A549 (cell line): ENCODE measurements at regions not wholly inside any gene's neighbourhood (a gene's known extent, or its start where the extent isn't known, plus 50 kb on each side); places are given as distances from the start of the nearest gene placed in this dataset.

ENCODE experiments used
- ATAC-seq, 2 experiments: fragments of 200-7000 bp in 1 of 2; fragments of >200 bp in 1 of 2; cut with Nextera tagmentation in 1 of 2; cut with Tn5 transposase in 1 of 2; 3 replicates each; pipeline versions ENCODE4 v1.8.0 to v1.9.1; 2018 to 2020; ENCODE audit warnings: mild to moderate bottlenecking in 1 of 2, moderate library complexity in 1 of 2
- CTCF ChIA-PET: fragments of 300-600 bp; sonication (Branson Sonifier 250); formaldehyde crosslinking; extraction: SDS; loops from one replicate; lab custom pipeline; 2021; ENCODE audit warnings: antibody characterized with exemption, inconsistent platforms; lab: Yijun Ruan, JAX
- POLR2A ChIA-PET: fragments of 350-600 bp; formaldehyde crosslinking; extraction: SDS; loops from one replicate; lab custom pipeline; 2021; ENCODE audit warnings: antibody characterized with exemption, inconsistent platforms; lab: Yijun Ruan, JAX
- DNase-seq, 2 experiments: peaks; one replicate each; pipeline versions ENCODE4 v3.0.0 to v3.0.0-alpha.2; 2011 to 2016; ENCODE audit warnings: low read depth in 1 of 2, low spot score in 1 of 2
- FAIRE-seq: peaks from 2 replicates; lab custom pipeline; 2011; peaks lifted over from hg19 to GRCh38; lab: Jason Lieb, UNC
- H3K27ac ChIP-seq, 2 experiments: fragments of >200 bp; sonication (Bioruptor Twin); formaldehyde crosslinking; 3 replicates each; pipeline ENCODE4 v1.5.1; 2016 to 2017
- H3K4me1 ChIP-seq: fragments of >200 bp; sonication (Bioruptor Twin); formaldehyde crosslinking; 3 replicates; pipeline ENCODE4 v1.6.1; 2016
- H3K4me2 ChIP-seq: fragments of >200 bp; sonication (Bioruptor Twin); formaldehyde crosslinking; 3 replicates; pipeline ENCODE4 v1.6.1; 2016
- H3K4me3 ChIP-seq: fragments of >200 bp; sonication (Bioruptor Twin); formaldehyde crosslinking; 3 replicates; pipeline ENCODE4 v1.5.1; 2016
- H3K9me3 ChIP-seq: fragments of >200 bp; sonication (Bioruptor Twin); formaldehyde crosslinking; 3 replicates; pipeline ENCODE4 v1.6.1; 2016
- CHD2 ChIP-seq: fragments of 150-350 bp; IDR thresholded peaks from 2 replicates; pipeline ENCODE4 v1.6.1; 2014; ENCODE audit warnings: low read length; ENCODE audit not compliant: partially characterized antibody
- CTCF ChIP-seq: fragments of >200 bp; sonication (Bioruptor Twin); formaldehyde crosslinking; IDR thresholded peaks from 3 replicates; pipeline ENCODE4 v1.5.1; 2016
- FOSL2 ChIP-seq, 2 experiments: fragments of 450-650 bp in 1 of 2; fragments of >200 bp in 1 of 2; sonication (Bioruptor Twin) in 1 of 2; formaldehyde crosslinking; IDR thresholded peaks; 2 replicates each; pipeline versions ENCODE4 v1.5.0 to v1.6.1; 2016 to 2020; ENCODE audit warnings: mild to moderate bottlenecking in 1 of 2, moderate library complexity in 1 of 2
- JUN ChIP-seq, 2 experiments: fragments of >200 bp; sonication (Bioruptor Twin); formaldehyde crosslinking; IDR thresholded peaks; 2 replicates in 1 of 2; 3 replicates in 1 of 2; pipeline ENCODE4 v1.6.1; 2016 to 2017
- KDM1A ChIP-seq: fragments of 200-600 bp; sonication (generic); IDR thresholded peaks from 2 replicates; pipeline ENCODE4 v1.6.1; 2016; ENCODE audit warnings: low read depth, mild to moderate bottlenecking
- KDM5A ChIP-seq: fragments of 200-600 bp; sonication (generic); IDR thresholded peaks from 2 replicates; pipeline ENCODE4 v1.6.1; 2016; ENCODE audit warnings: antibody characterized with exemption, mild to moderate bottlenecking
- MAFK ChIP-seq: fragments of 450-650 bp; IDR thresholded peaks from 2 replicates; pipeline ENCODE4 v1.6.1; 2014; ENCODE audit not compliant: partially characterized antibody
- MYC ChIP-seq: IDR thresholded peaks from 2 replicates; pipeline ENCODE4 v1.6.1; 2012; ENCODE audit warnings: mild to moderate bottlenecking, inconsistent platforms, low read length, improper control_type of control experiment, borderline replicate concordance
- PBX3 ChIP-seq: IDR thresholded peaks from 2 replicates; pipeline ENCODE4 v1.6.1; 2012
- POLR2AphosphoS2 ChIP-seq: conservative IDR thresholded peaks from 2 replicates; pipeline ENCODE4 v1.6.1; 2012; ENCODE audit warnings: low read length, improper control_type of control experiment, inconsistent platforms
- RARB ChIP-seq: fragments of 250-450 bp; sonication (Bioruptor Pico); IDR thresholded peaks from 2 replicates; pipeline ENCODE4 v1.8.0; 2021; ENCODE audit warnings: mild to moderate bottlenecking, moderate library complexity
- RFX5 ChIP-seq: fragments of 450-650 bp; IDR thresholded peaks from 2 replicates; pipeline ENCODE4 v1.7.1; 2014; ENCODE audit warnings: antibody characterized with exemption, mild to moderate bottlenecking, moderate library complexity
- SMC3 ChIP-seq: fragments of >200 bp; sonication (Bioruptor Twin); formaldehyde crosslinking; IDR thresholded peaks from 3 replicates; pipeline ENCODE4 v1.6.1; 2018; ENCODE audit warnings: inconsistent platforms
- ZFP36 ChIP-seq: fragments of 450-650 bp; IDR thresholded peaks from 2 replicates; pipeline ENCODE4 v1.6.1; 2014; ENCODE audit warnings: borderline replicate concordance; ENCODE audit not compliant: partially characterized antibody
- WGBS: methylation state at CpG from one replicate; pipeline ENCODE4 v1.1.6; 2017; ENCODE audit errors: missing lambda C conversion rate; 5-methylcytosine and 5-hydroxymethylcytosine counted together
- small RNA-seq, 6 experiments: library from RNA; depleted of rRNA; stranded (forward); fragments of <200 nt; gene quantifications; one replicate each; pipeline ENCODE3, GENCODE V24; 2012

DNA sequence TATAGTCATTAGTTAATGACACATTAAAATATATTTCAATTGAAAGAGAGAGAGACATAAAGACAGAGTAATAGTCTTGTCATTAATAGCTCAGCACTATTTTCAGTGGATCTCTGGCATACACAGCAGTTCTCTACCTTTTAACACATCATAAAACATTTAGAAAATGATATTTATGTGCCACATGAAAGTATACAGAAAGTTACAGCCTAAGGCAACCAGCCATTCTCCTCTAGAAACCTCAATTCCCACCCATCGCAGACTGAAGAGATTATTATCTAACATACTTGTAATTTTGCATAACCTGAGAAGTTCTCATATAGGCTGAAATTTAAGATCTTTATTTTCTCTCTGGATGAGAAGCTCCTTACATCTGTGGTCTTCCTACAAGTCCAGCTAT is 58.7 kb upstream of the FAM83B start:
- TF ChIP-seq MAFK (no peak), PBX3 (no peak), POLR2AphosphoS2 (no peak), FOSL2 (IDR thresholded peaks at IDR 0.05) (no peak), FOSL2 (CRISPR knock-in tag; IDR thresholded peaks at IDR 0.05) (no peak), RARB (no peak), MYC (no peak), ZFP36 (no peak), KDM5A (no peak), RFX5 (no peak), CHD2 (no peak), KDM1A (no peak), JUN (IDR thresholded peaks at IDR 0.05) (no peak), CTCF (no peak), SMC3 (no peak)
- TF ChIP-seq, all 56 proteins: peak for 0
- POLR2A ChIA-PET, result no interaction called here
- Histone ChIP-seq H3K4me3 (no peak overlapping the region), H3K4me2 (no peak overlapping the region), H3K9me3 (no peaks in the 10 kb centered on the region), H3K27ac (no peak overlapping the region), H3K4me1 (no peaks in the 10 kb centered on the region)
- DNase-seq (no peak), FAIRE-seq (no peak), ATAC-seq (no peak)
- WGBS, result 6% methylated on average over 1 of the region's 1 CpG
- CTCF ChIA-PET, result no interaction called here

Small RNA genes lying in the stretch of these regions (small RNA-seq; reads per million reads assigned to genes)
- 0 reads per million in 6 experiments for gene RNU6-1023P
